HG03354 (cell line): ENCODE measurements at regions not wholly inside any gene's neighbourhood (a gene's known extent, or its start where the extent isn't known, plus 50 kb on each side); places are given as distances from the start of the nearest gene placed in this dataset.
A peak's percentile ranks its signal among the peaks of the same experiment; 100 is the strongest.
"Not testable (repeated sequence)": the region's sequence is repeated elsewhere in the genome, so short reads cannot be mapped to it uniquely, and the experiment has no call there.

Experiments
- ATAC-seq: cut with Tn5 transposase; IDR thresholded peaks from one replicate; pipeline ENCODE4 v1.9.1; 2021; ENCODE audit warnings: mild to moderate bottlenecking; ENCODE audit not compliant: unreplicated experiment, poor library complexity, severe bottlenecking

DNA sequence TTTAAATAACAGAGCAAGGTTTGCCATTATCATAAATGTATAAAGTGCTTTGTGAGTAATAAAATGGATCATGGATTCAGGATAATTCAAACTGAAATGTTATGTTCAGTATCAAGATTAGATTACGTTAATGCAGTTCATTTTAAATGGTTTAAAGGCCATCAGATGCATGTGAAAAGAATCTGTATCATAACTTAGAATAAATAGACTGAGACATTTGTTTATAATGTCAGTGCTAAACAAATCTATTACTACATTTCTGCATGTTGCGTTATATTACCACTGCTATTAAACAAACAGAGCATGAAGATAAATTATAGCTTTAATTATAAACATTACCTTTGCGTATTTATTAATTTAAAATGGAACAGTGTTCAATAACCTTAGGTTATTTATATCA, 160.2 kb downstream of the TOX3 start:
- ATAC-seq: no peak

DNA sequence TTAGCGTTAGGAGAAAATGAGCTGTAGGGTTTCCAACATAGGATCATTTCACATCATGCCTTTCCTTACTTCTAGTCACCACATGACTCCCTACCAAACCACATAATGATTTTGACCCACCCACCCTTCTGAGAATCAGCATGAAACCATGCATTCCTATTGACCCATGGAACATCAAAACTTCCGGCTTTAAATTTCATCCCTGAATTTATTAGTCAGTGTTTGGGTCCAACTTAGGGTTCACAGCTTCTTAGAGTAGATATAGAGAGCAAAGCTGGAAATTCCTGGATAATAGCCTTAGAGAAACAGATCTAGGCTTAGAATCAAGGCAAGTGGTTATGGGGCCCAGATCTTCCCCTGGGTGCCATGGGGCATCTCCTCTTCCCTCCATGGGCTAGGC, 162.6 kb downstream of the TOX3 start:
- ATAC-seq: no peak

DNA sequence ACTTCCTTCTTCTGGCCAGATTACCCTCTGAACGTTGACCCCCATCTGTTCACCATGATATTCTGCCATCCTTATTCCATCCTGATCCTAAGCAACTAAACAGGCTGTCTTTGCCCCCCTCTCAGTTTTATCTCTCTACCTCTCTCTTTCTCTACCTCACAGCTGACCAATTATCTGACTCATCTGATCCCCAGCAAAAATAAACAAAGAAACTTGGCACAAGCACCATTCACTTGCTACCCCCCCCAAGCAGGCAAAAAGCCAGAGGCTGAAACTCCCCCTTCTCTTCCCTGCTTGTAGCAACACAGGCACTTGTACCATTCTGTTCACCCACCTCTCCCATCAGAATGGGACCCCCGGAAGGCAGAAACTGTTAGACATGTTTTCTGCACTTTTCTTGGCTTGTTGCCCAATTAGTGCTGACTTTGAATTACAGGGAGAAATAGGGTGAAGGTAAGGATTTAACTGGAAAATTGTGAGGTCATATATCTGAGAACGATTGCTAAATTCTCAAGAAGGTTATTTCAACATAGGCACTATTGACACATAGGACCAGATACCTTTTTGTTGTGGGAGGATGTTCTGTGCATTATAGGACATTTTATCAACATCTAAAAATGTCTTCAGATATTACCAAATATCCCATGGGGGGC, 163.2 kb downstream of the TOX3 start:
- ATAC-seq: no peak

DNA sequence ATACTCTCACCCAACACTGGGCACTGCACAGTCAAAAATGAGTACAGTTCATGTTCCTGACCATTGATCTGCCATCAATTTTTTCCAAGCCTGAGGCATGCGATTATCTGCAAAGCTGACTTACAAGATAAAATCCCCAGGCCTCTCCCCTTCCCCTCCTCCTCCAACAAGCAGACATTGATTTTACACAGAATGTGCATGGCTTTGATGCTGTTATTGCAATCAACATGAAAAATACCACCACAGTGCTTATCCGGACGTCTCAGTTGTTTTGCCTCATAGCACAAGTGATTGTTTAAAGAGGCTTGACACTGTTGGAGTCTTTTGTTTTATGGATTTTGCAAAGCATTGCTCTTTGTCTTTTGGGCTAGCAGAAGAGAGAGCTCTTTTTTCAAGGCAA, 163.8 kb downstream of the TOX3 start:
- no peak for ATAC-seq

DNA sequence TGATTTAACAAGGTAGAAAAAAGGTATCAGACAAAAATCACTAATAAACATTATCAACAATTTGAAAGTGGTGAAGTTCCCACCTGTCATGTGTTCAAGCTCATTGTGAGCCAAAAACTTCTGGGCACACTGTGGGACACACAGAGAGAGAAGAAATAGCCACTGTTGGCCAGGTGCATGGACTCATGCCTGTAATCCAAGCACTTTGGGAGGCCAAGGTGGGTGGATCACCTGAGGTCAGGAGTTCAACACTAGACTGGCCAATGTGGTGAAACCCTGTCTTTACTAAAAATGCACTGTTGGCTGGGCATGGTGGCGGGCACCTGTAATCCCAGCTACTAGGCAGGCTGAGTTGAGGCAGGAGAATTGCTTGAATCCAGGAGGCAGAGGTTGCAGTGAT, 167.4 kb downstream of the TOX3 start:
- ATAC-seq: no peak

DNA sequence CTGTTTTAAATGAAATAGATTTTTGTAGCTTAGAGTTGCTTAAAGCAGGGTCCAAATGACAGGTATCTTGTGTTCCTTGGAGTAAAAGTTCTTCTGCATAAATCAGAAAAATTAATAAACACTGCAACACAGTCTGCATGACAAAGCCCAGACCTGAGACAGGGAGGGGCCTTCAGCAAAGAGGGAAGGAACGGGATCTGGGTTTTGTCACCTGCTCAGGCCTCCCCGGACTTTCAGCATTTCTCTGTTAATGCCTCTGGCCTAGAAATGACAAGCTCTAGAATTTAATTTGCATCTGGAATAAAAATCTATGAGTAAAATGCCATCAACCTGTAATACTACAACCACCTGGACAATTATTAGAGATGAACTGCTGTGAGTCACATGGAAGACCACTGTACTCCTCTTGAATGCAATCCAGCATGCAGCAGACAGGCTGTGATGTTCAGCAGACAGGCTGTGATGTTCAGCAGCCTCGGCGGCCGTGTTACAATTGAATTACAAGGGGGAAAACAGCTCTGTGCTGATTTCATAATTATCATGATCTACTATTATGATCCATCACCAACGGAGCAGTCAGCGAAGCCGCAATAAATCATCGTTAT, 170.2 kb downstream of the TOX3 start:
- no peak for ATAC-seq

DNA sequence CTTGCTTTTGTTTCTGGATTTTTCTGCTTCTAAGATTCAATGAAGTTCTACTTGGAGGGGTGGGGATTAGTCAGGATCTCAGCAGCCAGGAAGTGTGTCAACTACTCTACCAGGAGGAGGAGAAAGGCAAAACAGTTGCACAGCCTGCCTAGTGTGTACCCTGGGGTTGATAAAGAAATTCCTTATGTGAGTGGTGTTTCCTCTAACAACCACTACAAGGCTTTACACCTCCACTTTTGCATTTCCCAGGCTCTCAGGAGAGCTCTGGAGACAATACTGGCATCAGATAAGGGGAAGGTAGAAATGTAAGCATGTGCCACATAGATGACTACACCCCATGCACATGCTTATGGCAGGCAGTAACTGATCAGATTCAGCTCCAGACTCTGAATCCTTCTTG, 174.6 kb downstream of the TOX3 start:
- ATAC-seq: no peak

DNA sequence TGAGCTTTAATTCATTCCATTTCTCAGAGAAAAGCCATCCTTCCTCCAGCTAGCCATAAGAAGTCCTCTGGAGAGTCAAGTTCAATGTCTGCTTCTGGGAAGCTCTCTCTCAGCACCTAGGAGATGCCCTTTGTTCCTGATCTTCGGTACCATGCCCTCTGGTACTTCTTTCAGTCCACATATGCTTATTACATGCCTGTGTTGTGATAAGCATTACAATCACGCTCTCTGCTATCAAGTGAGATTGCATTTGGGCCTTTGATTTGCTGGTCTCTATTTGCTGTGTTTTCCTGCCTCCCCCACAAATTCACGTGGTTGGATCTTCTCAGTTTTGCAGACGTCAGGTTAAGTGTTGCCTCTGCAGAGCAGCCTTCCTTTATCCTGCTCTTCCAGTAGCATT, 178.1 kb downstream of the TOX3 start:
- no peak for ATAC-seq

DNA sequence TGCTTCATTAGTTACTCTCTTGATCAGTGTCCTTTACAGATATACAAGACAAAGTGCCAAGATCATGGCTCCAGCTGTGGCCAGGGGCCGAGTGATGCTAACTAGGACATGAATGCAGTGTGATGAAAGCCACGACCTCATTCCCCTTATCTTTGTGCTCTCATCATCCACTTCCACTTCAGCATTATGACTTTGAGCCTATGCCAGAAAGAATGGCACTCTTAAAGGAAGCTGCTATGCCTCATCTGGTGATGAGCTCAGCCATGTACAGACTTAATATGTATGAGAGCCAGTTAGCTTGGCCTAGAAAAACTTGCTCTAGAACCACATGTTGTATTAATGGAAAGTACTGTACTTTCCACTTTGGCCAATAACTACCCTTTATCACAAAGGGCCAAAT, 179.1 kb downstream of the TOX3 start:
- no peak for ATAC-seq

DNA sequence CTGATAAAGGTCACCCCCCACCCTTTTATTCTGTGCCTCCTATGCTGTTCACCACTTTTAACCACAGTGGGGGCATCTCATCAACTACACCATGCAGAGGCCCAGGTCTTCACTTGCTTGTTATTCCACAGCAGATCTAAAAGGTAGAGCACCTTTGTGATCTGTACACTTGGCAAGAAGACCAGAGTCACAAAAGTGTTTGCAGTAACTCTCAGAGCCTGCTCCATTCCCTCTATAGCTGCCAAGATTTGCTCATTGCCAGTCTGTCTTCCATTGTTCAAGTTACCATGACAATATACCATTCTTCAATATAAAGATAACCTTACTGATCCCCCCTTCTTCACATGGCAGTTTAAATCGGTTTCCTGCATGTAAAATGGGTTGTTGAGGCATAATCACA, 180.0 kb downstream of the TOX3 start:
- ATAC-seq: no peak

DNA sequence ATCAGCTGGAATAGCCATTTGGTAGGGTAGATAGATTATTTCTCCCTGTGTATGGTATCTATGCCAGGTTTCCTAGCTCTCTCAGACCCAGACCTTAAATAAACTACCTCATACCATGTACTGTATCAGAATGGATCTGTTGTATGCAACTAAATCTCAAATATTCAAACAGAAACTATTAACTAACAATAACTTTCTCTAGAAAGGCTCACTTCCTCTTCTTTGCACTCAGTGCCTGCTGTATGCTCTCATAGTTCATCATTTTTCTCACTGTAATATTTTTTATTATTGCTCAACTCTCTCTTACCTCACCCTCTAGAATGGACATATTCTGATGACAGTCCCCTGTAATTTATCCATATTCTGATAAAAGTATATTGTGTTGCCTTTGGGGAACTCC, 182.4 kb downstream of the TOX3 start:
- ATAC-seq: peak; percentile 63

DNA sequence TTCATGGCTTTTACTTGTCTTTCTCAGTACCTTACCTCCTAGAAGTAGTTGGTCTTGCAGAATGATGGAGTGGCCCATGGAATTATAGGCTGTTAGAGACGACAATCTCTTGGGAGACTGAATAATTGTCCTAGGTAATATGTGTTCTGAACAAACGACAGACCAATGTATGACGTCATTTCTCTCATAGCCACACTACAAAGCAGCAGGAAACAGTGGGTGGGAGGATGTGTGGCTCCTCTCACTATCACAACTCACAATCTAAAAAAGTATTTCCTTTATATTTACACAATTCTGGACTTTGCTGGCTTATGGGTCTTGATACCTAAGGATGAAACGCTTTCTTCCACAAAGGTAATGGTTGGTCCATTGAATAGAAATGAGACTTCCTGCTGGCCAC, 183.9 kb downstream of the TOX3 start:
- no peak for ATAC-seq

DNA sequence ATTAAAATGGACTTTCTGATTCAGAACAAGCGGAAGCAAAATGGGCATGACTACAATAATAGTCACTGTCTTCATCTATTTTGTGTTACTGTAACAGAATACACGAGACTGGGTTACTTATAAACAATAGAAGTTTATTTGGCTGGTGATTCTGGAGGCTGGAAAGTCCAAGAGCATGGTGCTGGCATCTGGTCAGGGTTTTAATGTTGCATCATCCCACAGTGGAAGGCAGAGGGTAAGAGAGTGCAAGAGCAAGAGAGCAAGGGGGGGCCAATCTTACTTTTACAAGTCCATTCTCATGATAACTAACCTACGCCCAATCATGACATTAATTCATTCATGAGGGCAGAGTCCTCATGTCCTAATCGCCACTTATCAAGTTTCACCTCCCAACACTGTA, 189.2 kb downstream of the TOX3 start:
- no peak for ATAC-seq

DNA sequence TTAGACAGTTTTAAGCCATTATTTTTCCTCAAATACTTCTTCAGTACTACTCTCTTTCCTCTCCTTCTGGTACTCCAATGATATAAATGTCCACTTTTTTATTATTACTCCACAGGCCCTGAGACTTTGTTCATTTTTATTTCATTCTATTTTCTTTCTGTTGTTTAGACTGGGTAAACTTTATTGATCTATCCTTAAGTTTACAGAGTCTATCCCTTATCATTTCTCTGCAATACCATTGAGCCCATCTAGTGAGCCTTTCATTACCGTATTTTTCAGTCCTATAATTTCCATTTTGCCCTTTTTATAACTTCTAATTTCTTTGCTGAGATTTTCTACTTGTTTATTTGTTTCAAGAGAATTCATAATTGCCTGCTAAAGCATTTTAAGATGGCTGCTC, 193.7 kb downstream of the TOX3 start:
- ATAC-seq: no peak

DNA sequence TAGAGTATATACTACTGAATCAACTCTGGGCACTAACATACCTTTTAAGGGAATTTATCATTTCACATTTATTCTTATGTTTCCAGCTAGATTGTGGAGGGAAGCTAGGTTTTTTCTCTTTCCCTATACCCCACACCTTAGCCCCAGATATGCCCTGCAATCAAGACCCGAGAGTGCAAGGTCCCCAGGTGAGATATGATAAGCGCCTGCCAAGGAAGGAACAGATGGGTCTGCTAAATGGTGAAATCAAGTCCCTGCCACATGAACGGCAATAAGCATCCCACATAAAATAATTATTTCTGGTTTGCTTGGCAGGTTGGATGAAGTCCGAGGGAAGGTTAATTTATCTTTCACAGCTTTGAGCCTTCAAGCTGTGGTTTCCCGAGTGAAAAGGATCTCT, 195.5 kb downstream of the TOX3 start:
- no peak for ATAC-seq

DNA sequence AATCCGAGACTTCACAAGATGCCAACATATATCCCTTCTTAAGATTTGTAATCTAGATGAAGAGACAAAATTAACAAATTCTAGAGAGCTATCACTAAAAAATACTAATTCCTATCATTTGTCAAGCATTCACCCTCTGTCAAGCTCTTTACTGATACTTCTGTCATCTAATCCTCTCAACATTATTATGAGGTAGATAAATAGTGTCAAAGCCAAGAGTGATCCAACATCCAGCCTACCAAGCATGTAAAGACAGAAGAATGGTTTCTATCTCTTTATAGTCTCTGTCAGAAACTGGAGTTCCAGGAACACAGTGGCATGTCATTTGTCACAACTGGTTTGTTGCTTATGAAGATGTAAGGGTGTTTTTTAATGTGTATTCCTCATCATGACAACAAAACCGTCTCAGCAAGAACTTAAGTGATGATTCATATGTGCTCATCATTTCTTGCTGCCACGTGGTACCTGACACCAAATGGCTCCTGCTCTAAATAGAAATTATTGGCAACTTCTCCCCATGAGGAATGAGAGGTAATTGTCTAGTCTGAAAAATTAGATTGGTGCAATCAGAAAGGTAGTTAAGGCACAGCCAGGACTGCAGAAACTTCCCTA, 196.8 kb downstream of the TOX3 start:
- ATAC-seq: no peak

DNA sequence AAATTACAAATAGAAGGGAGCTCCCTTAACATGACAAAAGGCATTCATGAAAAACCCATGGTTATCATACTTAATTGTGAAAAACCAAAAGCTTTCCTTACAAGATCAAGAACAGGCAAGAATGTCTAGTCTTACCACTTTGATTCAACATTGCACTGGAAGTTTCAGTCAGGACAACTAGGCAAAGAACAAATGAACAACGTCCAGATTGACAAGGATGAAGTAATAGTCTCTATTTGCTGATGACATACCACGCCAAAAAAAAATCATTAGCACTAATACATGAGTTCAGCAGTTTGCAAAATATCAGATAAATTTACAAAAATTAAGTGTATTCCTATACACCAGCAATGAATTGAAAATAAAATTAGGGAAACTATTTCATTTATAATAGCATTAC, 200.2 kb downstream of the TOX3 start:
- ATAC-seq: no peak

DNA sequence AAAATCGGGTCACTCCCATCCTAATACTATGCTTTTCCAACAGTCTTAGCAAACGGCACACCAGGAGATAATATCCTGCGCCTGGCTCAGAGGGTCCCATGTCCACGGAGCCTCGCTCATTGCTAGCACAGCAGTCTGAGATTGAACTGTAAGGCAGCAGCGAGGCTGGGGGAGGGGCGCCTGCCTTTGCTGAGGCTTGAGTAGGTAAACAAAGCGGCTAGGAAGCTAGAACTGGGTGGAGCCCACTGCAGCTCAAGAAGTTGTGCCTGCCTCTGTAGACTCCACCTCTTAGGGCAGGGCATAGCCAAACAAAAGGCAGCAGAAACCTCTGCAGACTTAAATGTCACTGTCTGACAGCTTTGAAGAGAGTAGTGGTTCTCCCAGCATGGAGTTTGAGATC, 213.3 kb downstream of the TOX3 start:
- not testable (repeated sequence) for ATAC-seq

DNA sequence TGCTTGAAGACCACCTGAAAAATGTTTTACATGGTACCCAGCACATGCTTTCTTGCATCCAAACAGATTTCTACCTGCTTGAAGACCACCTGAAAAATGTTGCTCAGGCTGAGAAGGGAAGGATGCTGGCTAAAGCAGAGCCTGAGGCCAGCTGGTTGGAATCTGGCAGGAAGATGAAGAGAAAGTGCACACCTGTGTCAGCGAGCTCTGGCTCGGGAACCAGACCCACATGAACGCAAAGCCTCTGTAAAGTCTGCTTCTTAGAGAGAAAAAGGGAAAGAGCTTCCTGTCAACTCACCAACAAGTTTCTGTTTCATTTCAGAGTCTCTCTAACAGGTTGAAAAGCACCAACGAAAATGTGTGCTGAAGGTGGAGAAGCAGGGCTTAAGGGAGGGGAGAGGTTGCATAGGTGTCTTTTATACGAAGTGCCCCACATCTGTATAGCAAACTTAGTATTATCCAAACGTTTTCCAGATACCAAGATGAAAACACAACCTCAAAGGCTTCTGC, 226.0 kb downstream of the TOX3 start:
- ATAC-seq: no peak

DNA sequence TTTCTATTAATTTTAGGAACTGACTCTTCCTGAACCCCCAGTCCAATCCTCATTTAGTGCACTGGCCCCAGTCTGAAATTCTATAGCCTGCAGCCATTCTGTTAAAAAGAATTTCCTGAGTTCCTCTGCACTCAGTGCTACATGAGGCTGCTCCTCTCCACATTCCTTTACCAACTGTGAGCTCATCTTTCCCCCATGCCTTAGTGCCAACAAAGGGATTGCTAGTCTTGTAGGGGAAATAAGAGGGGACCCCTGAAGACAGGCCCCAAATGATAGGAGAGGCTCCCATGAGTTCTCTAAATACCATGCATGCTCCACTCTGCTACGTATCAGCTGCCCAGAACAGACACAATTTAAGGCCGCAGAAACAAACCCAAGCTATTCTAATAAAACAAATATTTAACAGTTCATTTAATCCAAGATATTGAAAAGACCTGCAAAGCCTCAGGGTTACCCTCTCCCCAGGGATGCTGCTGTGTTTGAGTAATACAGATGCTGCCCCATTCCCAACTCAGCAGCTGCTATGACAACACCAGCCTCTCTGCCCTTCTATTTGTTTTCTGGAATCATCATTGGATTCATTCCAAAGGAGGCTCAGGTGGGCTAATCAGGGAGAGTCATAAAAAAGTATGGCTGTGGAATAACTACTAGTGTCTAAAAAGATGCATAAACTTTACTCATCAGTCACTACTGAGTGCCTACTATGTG, 228.5 kb downstream of the TOX3 start:
- ATAC-seq: no peak

DNA sequence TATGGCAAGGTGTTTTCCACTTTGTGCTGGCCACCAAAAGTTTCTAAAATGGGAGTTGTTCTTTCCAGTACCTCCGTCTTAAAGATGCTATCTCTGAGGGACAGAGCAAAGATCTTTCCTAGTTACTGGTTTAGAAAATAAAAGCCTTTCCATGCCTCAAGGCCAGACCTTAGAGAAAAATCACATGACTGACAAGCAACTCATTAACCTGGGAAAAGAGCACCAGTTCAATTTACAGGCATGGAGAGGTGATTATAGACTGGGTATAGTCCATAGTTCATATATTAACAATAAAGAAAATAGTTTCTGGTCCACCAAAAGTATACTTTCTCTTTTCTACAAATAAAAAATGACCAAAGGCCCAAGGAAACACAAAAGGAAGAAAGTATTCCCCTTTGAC, 230.7 kb downstream of the TOX3 start:
- ATAC-seq: no peak
